NOMO-1 treated with dmso at 0.1 percent for 144 hours (cell line): ENCODE measurements at regions not wholly inside any gene's neighbourhood (a gene's known extent, or its start where the extent isn't known, plus 50 kb on each side); places are given as distances from the start of the nearest gene placed in this dataset.
A peak's percentile ranks its signal among the peaks of the same experiment; 100 is the strongest.

Experiments used
- DNase-seq: peaks from one replicate; lab custom pipeline; 2025; ENCODE audit not compliant: unreplicated experiment; lab: John Stamatoyannopoulos, UW

GRCh38 chr3:87175732-87176131 lies 51.4 kb upstream of the CHMP2B start:
- no peak for DNase-seq

GRCh38 chr3:87173776-87174175 lies 53.3 kb upstream of the CHMP2B start:
- peak; percentile 7 for DNase-seq

DNA sequence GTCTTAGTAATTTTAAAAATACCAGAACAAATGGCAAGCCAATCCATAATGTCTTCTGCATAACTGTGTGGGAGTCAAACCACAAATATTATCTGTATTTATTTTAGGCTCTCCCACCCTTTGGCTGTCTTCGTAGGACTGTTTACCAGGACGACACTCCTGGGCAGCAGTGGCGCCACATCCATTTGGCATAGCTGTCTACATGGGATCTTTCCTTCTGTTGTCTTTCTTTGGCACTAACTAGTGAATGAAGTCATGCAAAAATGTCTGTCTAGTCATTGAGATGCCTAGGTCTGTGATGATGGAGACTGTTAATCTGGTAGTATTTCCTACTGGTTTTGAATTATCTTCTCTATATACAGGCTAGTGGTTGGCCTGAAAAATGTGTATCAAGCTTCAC lies 54.0 kb upstream of the CHMP2B start:
- DNase-seq: no peak

DNA sequence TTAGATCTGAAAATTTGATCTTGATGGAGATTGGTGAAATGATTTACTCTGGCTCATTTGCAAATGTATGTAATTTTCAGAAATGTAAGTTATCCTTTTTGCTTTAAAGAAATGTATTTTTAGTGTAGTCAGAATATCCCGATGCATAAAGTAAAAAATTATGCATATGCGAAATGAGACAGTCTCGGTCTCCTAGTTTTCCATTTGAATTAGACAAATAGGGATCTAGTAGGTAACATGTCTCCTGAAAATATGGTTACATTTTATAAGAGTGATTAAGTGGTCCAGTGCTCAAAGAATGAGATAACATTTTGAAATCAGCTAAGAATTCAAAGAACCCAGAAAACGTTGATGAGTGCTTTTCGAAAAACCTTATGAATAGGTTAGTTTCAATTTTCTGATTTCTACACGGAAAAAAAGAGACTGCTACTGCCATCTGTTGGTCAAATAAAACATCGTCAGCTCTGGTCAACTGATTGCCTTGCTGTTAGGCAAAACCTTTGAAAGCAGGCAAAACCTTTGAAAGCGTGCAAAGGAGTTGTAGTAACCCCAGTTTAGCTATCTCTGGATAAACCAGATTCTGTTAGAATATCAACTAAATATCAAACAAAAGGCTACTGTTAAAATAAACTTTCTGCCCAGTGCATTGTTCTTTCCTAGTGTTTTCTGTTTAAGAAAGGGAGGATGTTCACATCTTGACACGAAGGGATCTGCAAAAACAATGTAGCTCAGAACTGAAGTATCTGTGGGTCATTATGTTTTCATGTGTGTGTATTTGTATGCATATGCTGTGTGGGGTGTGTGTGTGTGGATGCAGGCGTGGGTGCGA lies 59.3 kb upstream of the CHMP2B start:
- DNase-seq: no peak

DNA sequence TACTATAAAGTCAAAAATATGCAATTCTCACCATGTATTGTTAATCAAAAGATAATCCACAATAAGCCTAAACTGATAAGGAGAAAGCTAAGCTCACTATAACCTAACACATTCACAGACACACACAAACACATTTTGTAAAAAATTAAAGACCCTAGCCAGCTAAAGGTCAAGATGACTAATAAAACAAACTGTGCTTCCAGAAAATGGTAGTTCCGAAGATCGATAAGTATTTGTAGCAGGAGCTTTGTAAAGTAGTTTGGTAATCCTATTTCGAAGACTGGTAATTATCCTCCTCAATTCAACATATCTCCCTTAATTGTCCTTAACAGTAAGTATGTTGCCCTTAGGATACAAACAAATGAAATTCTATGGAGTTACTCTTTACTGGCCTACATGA lies 62.9 kb upstream of the CHMP2B start:
- DNase-seq: no peak

DNA sequence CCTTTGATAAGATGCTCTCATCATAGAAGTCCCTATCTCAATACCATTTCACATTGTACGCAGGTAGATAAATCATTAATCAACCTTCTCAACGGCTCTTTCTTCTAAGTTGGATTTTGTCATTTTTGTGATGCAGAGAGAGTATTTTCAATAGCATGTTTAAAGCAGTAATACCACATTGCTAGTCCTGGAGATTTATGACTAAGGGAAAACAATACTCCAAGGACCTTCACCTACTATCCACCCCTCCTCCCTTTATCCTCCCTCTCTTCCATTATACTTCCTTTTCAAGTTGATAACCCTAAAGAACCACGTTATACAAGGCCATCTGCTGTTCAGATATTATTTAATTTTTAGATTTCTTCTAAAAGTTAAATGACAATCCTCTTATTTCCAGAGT lies 65.3 kb upstream of the CHMP2B start:
- DNase-seq: no peak

- no peak for DNase-seq
Measured at GRCh38 chr3:87161417-87161816, 65.7 kb upstream of the CHMP2B start.

DNA sequence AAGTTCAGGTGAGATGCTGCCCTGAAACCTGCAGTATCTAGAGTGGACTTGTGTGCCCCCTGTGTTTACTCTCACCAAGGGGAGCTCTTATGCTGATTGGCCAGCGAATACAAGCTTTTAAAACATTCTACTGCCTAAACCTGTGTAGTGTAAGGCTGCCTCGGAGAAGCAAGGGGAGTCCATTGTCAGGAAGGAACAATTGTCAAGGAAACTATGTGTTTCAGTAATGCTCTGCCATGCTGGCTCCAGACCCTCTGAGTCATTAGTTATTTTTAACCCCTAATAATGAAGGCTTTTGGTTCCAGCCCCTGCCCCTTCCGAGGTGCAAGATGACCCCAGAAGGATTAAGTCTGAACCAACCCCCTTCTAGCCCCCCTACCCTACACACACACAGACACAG lies 66.1 kb upstream of the CHMP2B start:
- DNase-seq: no peak

- no peak for DNase-seq
Measured at GRCh38 chr3:87158823-87159222, 68.3 kb upstream of the CHMP2B start.

DNA sequence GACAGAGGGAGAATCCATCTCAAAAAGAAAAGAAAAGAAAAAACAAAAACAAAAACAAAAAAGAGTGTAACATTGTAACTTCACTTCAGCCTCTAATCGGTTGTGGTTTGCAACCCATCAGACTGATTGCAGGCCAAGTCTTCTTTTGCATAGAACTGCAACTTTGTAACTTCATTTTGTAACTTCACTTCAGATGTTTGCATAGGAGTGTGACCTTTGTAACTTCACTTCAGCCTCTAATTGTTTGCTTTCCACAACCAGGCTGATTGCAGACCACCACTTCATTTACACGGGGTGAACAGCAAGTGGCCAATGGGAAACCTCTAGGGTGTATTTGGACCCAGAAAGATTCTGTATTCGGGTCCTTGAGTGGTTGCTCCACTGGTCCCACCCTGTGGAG lies 79.1 kb upstream of the CHMP2B start:
- no peak for DNase-seq

DNA sequence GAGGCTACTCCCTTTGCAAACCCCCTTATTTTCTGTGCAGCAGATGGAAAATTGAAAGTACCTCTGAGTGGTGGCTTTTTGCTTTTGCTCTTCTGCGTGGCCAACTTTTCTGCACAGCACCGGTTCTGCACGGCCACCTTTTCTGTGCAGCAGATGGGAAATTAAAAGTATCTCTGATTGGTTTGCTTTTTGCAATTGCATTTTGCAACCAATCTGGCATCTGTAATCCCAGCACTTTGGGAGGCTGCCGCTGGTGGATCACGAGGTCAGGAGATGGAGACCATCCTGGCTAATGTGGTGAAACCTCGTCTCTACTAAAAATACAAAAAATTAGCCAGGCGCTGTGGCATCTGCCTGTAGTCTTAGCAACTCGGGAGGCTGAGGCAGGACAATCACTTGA lies 79.5 kb upstream of the CHMP2B start:
- no peak for DNase-seq

GRCh38 chr3:87145553-87145952 lies 81.6 kb upstream of the CHMP2B start:
- DNase-seq: no peak

- no peak for DNase-seq
Measured at GRCh38 chr3:87136066-87136596, 91.0 kb upstream of the CHMP2B start.

- no peak for DNase-seq
Measured at GRCh38 chr3:87135412-87135811, 91.7 kb upstream of the CHMP2B start.

DNA sequence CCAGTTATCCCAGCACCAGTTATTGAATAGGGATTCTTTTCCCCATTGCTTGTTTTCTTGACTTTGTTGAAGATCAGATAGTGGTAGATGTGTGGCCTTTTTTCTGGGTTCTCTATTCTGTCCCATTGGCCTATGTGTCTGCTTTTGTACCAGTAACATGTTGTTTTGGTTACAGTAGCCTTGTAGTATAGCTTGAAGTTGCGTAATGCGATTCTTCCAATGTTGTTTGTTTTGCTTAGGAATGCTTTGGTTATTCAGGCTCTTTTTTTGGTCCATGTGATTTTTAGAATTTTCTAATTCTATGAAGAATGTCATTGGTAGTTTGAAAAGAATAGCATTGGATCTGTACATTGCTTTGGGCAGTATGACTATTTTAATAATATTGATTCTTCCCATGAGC lies 94.3 kb upstream of the CHMP2B start:
- DNase-seq: no peak

GRCh38 chr3:87128006-87128405 lies 99.1 kb upstream of the CHMP2B start:
- DNase-seq: no peak

DNA sequence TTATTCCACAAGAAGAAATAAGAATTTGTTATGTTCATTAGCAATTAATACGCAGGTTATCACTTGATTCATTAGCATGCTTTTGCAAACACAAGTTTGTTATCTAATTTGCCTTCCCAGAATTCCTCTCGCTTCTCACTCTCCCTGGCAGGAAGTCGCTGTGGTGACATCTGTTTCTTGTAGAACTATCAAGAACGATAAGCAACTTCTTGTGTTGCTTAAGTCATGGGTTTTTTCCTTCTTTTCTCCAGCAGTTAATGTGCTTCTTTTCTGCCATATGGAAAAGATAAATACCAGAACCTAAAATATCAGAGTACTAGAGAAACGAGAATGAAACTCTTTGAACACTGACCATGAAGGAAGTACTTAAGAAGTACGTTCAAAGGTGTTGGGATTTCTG lies 99.8 kb upstream of the CHMP2B start:
- no peak for DNase-seq

DNA sequence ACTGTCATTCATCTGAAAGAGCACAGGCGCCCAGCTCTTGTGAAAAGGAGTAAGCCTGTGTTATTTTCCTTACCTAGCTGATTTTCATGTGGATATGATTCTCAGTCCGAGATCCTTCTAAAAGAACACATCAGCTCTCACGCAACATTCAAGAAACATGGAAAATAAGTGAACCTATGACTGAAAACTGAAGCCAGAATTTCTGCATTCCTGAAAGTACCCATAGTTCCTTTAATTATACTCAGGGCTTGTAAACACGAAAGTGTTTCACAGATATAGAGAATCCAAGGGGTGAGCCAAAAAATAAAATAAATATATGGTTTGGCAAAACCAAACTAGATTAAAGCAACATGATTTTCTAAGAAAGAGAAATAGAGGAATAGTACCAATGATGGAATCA lies 100.8 kb upstream of the CHMP2B start:
- no peak for DNase-seq

GRCh38 chr3:87125116-87125515 lies 102.0 kb upstream of the CHMP2B start:
- DNase-seq: no peak

GRCh38 chr3:87122766-87123165 lies 104.3 kb upstream of the CHMP2B start:
- DNase-seq: no peak

DNA sequence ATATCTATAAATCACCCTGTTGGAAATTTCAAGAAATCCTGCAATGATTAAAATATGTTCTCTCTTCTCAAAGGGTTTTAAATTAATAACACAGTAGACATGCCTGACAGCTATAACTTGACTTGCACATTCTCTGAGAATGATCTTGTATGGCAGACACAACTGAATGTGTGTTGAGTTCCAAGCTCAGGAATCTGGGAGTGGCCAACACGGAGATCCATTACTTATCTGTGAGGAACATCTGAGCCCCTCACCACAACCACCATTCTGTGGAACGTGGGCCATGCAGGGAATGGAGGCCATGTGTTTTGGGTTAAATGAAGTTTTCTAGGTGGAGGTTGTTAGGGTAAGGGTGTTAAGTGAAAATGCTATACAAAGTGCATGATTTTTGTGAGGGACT lies 105.3 kb upstream of the CHMP2B start:
- no peak for DNase-seq

DNA sequence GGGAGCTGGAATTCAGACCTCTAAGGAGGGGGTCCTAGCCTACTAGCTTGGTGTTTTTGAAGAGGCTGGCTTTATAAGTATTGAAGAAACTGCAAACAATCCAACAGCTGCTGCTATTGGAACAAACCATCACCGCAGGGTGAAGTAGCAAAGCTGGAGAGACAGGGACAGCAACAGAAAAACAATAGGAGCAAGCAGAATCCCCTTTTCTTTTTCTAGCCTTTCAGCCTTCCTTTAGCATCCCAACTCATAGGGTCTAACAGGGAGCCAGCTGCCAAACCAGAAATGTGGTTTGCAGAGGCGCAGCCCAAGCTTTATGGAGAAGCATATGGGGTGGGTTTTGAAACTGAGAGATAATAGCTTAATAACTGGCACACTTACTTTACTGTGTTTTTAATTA lies 106.2 kb upstream of the CHMP2B start:
- DNase-seq: no peak

- no peak for DNase-seq
Measured at GRCh38 chr3:87120236-87120635, 106.9 kb upstream of the CHMP2B start.
